HEK293T (cell line): ENCODE measurements at regions not wholly inside any gene's neighbourhood (a gene's known extent, or its start where the extent isn't known, plus 50 kb on each side); places are given as distances from the start of the nearest gene placed in this dataset.

ENCODE experiments used
- CTCF ChIA-PET: fragments of 350-600 bp; formaldehyde crosslinking; extraction: SDS; loops from one replicate; lab custom pipeline; 2021; ENCODE audit warnings: antibody characterized with exemption, inconsistent platforms; lab: Yijun Ruan, JAX
- POLR2A ChIA-PET: fragments of 350-600 bp; formaldehyde crosslinking; extraction: SDS; loops from one replicate; lab custom pipeline; 2020; ENCODE audit warnings: antibody characterized with exemption, inconsistent platforms; lab: Yijun Ruan, JAX
- DNase-seq: peaks from one replicate; pipeline ENCODE4 v3.0.0; 2012; ENCODE audit warnings: mixed read lengths; ENCODE audit errors: extremely low spot score
- ARNT ChIP-seq: fragments of 450-650 bp; IDR thresholded peaks from 2 replicates; pipeline ENCODE4 v1.6.1; 2017; ENCODE audit warnings: mild to moderate bottlenecking
- BHLHE40 ChIP-seq: fragments of 450-650 bp; IDR thresholded peaks from 2 replicates; pipeline ENCODE4 v1.6.1; 2016; ENCODE audit warnings: mild to moderate bottlenecking, moderate library complexity, borderline replicate concordance
- CTBP1 ChIP-seq: fragments of 450-650 bp; IDR thresholded peaks from 2 replicates; pipeline ENCODE4 v1.6.1; 2016; ENCODE audit warnings: borderline replicate concordance
- ELF4 ChIP-seq: fragments of 450-650 bp; IDR thresholded peaks from 2 replicates; pipeline ENCODE4 v1.6.1; 2017; ENCODE audit warnings: antibody characterized with exemption
- FOXA1 ChIP-seq: fragments of 450-650 bp; IDR thresholded peaks from 2 replicates; pipeline ENCODE4 v1.6.1; 2016; ENCODE audit warnings: mild to moderate bottlenecking
- FOXK2 ChIP-seq: fragments of 450-650 bp; IDR thresholded peaks from 2 replicates; pipeline ENCODE4 v1.6.1; 2016; ENCODE audit warnings: mild to moderate bottlenecking
- FOXM1 ChIP-seq: fragments of 450-650 bp; IDR thresholded peaks from 2 replicates; pipeline ENCODE4 v1.6.1; 2017; ENCODE audit warnings: mild to moderate bottlenecking, borderline replicate concordance
- HDGF ChIP-seq: fragments of 450-650 bp; IDR thresholded peaks from 2 replicates; pipeline ENCODE4 v1.6.1; 2017; ENCODE audit warnings: antibody characterized with exemption, borderline replicate concordance
- L3MBTL2 ChIP-seq: fragments of 450-650 bp; conservative IDR thresholded peaks from 2 replicates; pipeline ENCODE4 v1.6.1; 2016; ENCODE audit warnings: mild to moderate bottlenecking
- LEF1 ChIP-seq: fragments of 450-650 bp; IDR thresholded peaks from 2 replicates; pipeline ENCODE4 v1.6.1; 2017; ENCODE audit warnings: mild to moderate bottlenecking, borderline replicate concordance
- NFRKB ChIP-seq: fragments of 450-650 bp; IDR thresholded peaks from 2 replicates; pipeline ENCODE4 v1.6.1; 2016; ENCODE audit warnings: mild to moderate bottlenecking, moderate library complexity
- PKNOX1 ChIP-seq: fragments of 450-650 bp; IDR thresholded peaks from 2 replicates; pipeline ENCODE4 v1.6.1; 2016
- SP1 ChIP-seq: fragments of 450-650 bp; IDR thresholded peaks from 2 replicates; pipeline ENCODE4 v1.6.1; 2017
- SUZ12 ChIP-seq: fragments of 450-650 bp; IDR thresholded peaks from 2 replicates; pipeline ENCODE4 v1.6.1; 2016; ENCODE audit warnings: mild to moderate bottlenecking
- TARDBP ChIP-seq: fragments of 450-650 bp; IDR thresholded peaks from 2 replicates; pipeline ENCODE4 v1.6.1; 2016
- ZNF384 ChIP-seq: fragments of 450-650 bp; IDR thresholded peaks from 2 replicates; pipeline ENCODE4 v1.6.1; 2016

- ChIA-PET POLR2A (no interaction called here), CTCF (no interaction called here)
- DNase-seq: no peak
- TF ChIP-seq ELF4 (no peak), ZNF384 (no peak), FOXA1 (no peak), NFRKB (no peak), CTBP1 (no peak), PKNOX1 (no peak), SUZ12 (no peak), FOXK2 (no peak), HDGF (no peak), SP1 (no peak), LEF1 (no peak), L3MBTL2 (no peak), BHLHE40 (no peak), FOXM1 (no peak), TARDBP (no peak), ARNT (no peak)
Measured at GRCh38 chr18:68267583-68267982, 447.3 kb downstream of the TMX3 start.

DNA sequence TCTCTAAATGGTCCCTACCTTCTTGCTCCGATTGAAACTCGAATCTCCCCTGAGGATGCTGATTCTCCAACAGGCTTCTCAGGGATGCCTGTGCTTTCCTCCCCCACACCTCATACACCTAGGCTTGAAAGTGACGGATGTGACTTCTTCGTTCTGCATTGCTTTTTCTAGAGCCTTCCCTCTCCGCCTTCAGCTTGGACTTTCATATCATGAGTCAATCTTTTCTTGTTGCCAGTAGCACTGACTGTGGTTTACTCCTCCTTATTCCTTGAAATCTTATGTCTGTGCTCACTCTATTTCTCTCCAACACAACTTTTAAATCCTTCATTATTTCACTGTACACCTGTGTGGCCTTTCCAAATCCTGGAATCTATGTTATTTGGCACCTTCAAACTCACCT is 451.4 kb downstream of the TMX3 start:
- no peak for DNase-seq
- ChIA-PET POLR2A (no interaction called here), CTCF (no interaction called here)
- TF ChIP-seq ELF4 (no peak), ARNT (no peak), L3MBTL2 (no peak), FOXA1 (no peak), SUZ12 (no peak), LEF1 (no peak), ZNF384 (no peak), FOXK2 (no peak), BHLHE40 (no peak), PKNOX1 (no peak), CTBP1 (no peak), SP1 (no peak), NFRKB (no peak), FOXM1 (no peak), TARDBP (no peak)

DNA sequence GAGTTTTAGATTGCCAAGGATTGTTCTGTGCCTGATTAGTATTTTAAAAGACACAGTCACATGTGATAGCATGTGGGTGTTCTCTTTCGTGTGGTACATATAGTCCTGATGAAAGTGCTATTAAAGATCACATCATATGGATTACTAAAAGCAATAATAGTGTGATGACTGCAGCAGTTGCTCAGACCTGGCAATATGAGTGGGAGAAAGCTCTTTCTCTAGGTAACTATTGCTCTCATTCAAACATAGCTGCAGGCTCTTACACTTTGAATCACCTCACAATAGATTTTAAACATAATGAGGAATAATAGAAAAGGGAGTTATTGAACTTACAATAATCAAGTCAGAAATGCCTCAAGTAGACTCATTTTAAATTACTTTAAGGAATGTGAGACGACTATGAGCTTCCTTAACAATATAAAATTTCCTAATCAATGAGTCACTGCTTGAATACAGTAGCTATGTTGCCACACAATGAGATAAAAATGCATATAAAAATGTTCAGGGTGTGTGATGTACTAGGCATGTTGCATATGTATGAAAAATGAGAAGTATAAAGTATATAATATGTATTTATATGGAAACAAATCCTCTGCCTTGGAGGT is 452.1 kb downstream of the TMX3 start:
- ChIA-PET POLR2A (no interaction called here), CTCF (no interaction called here)
- no peak for TF ChIP-seq SUZ12
- no peak for TF ChIP-seq BHLHE40
- TF ChIP-seq FOXK2: no peak
- no peak for TF ChIP-seq L3MBTL2
- TF ChIP-seq LEF1: no peak
- no peak for TF ChIP-seq PKNOX1
- no peak for TF ChIP-seq ELF4
- no peak for DNase-seq

GRCh38 chr18:68256418-68257067 is 458.4 kb downstream of the TMX3 start:
- DNase-seq: no peak
- ChIA-PET POLR2A (no interaction called here), CTCF (no interaction called here)
- no peak for TF ChIP-seq NFRKB
- TF ChIP-seq CTBP1: no peak
- no peak for TF ChIP-seq TARDBP
- no peak for TF ChIP-seq HDGF
- no peak for TF ChIP-seq ELF4
- TF ChIP-seq PKNOX1: no peak

DNA sequence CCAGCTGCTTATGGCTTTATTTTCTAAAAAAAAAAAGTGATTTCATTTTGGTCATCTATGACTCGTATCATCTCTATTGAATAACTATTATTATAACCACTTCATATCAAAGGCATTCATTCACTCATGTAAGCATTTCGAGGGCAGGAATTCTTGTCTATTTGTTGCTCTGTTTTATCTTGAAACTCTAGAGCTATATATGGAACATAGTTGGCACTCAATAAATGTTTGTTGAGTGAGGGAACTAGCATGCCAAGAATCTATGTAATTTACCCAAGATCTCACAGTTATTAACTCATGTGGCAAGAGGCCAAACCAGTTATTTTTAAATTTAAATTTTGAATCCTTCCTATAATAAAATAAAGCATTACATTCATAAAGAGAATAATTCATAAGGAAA is 470.1 kb downstream of the TMX3 start:
- TF ChIP-seq FOXK2 (no peak), BHLHE40 (no peak), ARNT (no peak), PKNOX1 (no peak), FOXM1 (no peak), SP1 (no peak), CTBP1 (no peak), ELF4 (no peak), HDGF (no peak), L3MBTL2 (no peak), FOXA1 (no peak), SUZ12 (no peak), ZNF384 (no peak), NFRKB (no peak), LEF1 (no peak), TARDBP (no peak)
- ChIA-PET CTCF (no interaction called here), POLR2A (no interaction called here)
- no peak for DNase-seq
